DMS79 treated with DMSO at 0.1 percent for 48 hours (cell line): ENCODE measurements at regions not wholly inside any gene's neighbourhood (a gene's known extent, or its start where the extent isn't known, plus 50 kb on each side); places are given as distances from the start of the nearest gene placed in this dataset.
"Not testable (repeated sequence)": the region's sequence is repeated elsewhere in the genome, so short reads cannot be mapped to it uniquely, and the experiment has no call there.

ENCODE experiments used
- DNase-seq: peaks from one replicate; lab custom pipeline; 2025; lab: John Stamatoyannopoulos, UW

DNA sequence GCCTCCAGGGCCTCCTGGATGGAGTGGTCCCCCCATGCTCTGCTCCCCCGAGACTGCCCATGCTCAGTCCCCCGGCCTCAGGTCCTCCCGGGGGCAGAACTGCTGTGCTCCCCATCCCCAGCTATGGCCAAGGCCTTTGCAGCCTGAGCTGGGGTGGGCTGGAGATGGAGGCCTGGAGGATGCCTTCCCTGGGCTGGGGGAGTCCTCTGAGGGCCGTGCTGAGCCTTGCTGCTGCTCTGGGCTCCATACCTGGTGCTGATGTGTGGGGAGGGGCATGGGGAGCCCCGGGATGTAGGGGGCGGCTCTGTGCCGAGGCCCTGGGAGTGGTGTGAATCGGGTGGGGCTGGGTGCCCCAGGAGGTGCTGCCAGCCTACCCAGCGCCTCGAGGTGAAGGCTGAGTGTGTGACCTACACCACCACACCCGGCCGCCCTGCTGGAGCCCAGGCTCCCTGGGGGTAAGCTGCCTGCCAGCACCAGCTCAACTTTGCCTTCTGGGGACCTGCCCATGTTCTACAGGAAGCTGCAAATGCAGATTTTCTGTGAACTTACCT, 109.5 kb downstream of the UNCX start:
- DNase-seq = no peak

DNA sequence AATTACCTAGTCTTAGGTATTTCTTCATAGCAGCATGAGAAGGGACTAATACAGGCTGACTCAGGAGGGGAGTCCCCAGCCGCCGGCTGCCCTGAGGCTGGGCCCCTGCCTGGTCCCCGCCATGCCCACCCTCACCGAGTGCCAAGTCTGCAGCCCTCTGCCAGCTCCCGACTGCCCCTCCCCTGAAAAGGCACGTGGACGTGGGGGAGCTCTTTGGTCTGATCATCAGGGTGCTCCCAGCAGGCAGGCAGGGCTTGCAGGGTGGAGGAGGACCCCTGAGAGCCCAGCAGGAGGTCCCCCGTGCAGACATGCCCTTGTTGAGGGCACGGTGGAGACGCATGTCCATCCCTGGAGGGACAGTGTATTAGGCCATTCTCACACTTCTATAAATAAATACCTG, 110.9 kb downstream of the UNCX start:
- no peak for DNase-seq

DNA sequence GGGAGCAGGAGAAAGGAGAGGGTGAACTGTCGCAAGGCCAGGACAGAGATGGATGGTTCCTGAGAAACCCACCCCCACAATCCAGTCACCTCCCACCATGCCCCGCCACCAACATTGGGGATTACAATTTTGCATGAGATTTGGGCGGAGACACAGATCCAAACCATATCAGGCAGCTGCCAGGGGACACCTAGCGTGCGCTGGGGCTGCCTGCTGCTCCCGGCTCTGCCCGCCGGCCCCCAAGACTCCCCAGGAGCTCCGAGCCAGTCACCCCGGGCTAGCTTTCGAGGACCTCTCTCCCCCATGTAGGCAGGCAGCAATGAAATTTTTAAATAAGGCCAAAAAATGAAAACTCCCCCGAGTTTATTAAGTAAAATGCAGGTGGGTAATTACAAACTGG, 111.7 kb downstream of the UNCX start:
- DNase-seq = no peak

DNA sequence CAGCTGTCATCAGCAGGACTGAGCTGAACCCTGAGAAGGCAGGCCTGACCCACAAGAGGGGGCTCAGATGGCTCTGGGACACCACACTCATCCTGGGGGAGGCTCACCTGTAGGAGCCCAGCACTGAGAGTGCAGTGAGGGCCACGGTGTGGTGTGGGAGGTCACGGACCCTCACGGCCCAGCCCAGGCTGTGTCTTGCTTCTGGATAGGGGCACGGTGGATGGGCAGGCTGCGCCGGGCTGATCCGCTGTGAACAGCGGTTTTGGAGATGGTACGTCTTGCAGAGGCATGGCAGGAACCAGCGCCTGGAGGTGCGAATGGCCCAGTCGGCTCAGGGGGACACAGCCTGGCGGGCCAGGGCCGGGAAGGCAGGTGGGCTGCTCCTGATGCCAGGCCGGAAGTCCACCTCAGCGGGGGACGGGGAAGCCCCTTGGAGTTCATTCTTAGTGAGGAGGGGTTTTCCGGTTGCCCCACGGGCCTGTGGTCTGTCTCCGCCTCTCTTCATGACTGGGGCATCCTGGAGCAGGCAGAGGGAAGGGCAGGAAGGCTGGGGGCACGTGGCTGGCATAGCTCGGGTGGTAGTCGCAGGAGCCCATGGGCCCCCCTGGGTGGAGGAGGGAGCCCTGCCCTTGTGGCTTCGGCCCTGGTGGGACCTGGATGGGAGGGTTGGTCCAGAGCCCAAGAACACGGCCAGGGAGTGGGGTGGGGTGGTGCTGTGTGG, 112.5 kb downstream of the UNCX start:
- no peak for DNase-seq

DNA sequence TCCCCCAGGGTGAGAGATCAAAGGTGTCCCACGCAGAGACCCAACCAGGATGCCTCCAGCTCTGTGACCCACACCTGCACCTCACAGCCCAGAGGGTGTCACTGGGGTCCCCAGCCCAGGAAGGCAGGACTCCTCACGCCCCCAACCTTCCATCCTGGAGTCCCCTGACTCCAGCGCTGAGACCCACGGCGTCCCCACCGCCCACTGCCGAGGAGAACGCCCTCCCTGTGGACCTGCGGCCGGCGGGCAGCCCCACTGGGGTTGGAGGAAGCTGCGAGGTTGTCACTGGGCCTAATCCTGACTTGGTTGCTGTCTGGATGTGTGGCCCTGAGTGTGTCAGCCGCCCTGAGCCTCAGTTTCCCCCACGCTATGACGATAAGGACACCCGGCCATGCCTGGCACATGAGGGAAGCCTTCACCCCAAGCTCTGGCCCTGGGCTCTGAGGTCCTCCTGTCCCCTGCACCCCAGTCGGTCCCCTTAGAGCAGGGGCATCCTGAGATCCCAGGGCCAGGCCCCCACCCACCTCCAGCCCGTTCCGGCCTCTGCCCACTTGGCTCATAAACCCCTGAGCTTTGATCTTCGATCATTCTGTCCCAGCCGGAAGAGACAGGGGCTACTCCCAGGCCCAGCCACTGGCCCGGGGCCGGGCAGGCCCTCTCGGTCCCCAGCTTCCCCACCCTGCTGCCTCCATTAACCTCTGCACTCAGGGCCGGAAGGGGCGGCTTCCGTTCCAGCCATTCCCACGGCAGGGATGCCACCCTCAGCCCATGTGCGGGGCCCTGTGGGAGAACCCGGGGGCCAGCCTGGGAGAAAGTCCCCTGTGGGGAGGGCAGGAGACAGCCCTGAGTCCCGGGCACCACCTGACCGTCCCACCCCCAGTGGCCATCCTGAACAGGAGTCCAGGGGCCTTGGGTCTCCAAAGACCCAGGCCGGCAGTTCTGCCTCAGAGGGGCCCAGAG, 113.2 kb downstream of the MICALL2 start:
- no peak for DNase-seq

DNA sequence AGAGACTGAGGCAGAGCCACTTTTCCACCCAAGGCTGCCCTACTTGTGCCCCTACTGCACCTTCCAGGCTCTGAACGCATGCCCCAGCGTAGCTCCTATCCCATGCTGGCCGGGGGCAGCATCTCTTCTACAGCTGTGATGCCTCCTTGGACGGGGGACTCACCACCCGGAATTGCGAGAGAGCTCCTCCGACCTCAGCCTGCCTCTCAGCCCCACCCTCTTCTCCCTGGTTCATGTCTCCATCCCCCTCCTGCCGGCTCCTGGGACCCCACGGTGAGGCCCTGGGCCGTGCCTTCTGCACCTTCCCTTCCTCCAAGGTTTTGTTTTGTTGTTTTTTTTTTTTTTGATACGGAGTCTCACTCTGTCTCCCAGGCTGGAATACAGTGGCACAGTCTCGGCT, 112.4 kb downstream of the MICALL2 start:
- no peak for DNase-seq

DNA sequence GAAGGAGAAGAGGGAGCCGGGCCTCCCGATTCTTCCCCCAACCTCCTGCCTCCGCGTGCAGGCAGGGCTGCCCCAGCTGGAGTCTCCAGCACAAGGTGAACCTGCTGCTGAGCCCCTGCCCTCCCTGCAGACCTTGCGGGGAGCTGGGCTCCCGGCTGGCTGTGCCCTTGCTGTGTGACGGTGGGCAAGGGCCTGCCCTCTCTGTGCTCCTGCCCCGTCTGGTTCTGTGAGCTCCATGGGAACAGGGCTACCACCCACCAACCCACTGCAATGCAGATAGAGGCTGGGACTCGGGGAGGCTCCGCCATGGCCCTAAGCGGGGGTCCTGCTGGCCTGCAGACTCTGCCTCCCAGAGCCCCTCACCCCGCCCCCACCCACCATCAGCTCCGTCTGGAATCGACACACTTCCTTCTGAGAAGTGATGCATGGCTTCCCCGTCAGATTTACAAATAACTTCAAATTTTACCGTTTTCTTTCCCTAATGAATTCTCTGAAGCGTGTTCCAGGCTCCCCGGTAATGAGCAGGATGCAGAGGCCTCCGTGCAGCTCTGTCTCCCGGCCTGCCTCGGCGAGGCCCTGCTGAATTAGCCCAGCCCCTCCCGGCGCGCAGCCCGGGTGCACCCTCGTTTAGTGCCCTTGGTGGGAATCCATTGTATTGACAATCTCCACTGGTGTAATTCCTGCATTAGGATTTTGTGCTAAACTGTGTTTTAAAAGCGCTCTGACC, 111.0 kb downstream of the MICALL2 start:
- DNase-seq = no peak

DNA sequence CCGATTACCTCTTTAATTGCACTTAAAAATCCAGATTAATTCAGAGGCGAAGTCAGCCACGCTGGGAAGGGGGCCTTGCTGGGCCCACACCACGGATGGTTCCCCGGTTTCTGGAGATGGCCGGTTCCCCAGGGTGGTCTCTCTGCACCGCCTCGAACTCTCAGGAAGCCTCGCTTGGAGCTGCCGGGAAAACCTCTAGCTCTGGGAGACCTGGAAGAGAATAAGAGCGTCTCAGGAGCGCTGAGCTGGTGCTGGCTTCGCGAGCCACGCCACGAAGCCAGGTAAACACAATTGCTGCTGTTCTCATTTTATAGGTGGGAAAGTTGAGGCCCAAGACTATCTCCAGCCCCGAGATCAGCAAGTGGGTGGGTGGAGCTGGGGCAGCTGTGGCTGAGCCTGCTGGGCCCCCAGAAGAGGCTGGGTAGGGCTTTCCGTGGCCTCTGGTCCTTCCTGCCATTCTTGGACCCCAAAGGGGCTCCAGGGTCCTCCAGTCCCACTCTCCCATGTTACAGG, 110.4 kb downstream of the MICALL2 start:
- no peak for DNase-seq

DNA sequence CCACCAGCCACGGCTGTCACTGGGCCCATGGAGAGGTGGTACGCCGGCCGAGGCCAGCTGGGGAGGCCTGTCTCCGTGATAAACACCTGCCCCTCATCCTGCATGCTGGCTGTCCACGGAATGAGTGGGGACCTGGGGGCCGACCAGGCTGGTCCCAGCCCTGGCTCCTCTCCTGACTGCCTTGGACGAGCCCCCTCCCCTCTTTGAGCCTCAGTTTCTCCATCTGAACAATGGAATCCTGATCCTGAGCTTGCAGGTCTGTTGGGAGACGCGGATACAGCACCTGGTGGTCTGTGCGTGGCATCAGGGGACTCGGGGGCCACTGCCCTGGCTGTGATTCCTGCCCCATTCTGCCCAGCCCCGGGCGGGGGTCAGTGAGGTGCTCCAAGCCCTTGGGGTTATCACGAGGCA, 109.9 kb downstream of the MICALL2 start:
- no peak for DNase-seq

DNA sequence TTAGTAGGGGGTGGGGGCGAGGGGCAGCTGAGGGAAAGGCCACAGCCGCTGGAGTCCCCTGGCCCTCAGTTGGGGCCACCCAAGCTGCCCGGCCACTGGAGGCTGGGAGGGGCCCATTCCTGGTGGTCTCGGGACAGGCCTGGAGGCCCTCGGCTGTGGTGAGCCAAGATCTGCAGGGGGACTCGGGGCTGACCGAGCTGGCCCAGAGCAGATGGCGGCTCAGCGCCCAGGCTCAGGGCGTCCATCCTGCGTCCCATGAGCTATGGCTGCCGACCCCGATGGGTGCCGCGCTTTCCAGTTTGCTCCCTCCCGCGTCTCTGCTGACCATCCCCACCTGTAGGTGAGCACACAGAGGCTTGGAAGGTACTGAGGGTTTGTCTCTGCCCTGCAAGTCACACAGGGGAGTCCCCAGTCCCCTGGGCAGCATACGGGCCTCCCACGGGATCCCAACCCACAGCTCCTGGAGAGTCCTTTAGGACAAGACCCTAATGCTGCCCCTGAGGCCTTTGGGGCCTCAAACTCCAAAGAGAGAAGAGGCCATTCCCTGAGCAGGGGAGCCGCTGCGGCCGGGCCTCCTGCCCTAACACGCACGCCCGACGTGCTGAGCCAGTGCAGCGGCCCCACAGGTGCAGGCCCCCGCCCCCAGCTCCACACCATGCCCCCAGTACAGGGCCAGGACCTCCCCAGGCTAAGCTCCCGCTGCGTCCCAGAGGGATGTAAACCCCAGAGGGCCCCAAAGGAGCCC, 107.2 kb downstream of the MICALL2 start:
- no peak for DNase-seq

DNA sequence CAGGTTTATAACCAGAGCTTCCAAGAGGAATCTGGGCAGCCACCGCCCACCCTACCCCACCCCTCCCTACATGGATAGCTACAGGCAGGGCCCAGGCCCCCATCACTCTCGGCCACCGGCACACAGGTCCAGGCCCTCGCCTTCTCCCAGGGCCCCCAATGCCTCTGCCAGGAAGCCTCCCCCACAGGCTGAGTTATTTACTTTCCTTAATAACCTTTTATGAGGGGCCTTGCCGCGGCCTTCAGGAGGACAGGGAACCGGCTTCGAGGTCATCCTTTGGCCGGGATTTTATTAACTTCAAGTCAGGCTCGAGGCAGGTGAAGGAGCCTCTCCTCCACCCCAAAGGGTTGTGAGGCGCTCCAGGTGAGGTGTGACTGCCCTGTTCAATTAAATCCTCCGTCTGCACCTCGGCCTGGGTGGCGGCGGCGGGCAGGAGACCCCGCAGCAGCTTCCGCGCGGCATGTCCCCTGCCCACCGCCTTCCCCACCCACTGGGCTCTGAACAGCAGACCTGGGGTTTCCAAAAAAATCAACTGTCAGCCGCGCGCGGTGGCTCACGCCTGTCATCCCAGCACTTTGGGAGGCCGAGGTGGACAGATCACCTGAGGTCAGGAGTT, 106.5 kb downstream of the MICALL2 start:
- DNase-seq = no peak

DNA sequence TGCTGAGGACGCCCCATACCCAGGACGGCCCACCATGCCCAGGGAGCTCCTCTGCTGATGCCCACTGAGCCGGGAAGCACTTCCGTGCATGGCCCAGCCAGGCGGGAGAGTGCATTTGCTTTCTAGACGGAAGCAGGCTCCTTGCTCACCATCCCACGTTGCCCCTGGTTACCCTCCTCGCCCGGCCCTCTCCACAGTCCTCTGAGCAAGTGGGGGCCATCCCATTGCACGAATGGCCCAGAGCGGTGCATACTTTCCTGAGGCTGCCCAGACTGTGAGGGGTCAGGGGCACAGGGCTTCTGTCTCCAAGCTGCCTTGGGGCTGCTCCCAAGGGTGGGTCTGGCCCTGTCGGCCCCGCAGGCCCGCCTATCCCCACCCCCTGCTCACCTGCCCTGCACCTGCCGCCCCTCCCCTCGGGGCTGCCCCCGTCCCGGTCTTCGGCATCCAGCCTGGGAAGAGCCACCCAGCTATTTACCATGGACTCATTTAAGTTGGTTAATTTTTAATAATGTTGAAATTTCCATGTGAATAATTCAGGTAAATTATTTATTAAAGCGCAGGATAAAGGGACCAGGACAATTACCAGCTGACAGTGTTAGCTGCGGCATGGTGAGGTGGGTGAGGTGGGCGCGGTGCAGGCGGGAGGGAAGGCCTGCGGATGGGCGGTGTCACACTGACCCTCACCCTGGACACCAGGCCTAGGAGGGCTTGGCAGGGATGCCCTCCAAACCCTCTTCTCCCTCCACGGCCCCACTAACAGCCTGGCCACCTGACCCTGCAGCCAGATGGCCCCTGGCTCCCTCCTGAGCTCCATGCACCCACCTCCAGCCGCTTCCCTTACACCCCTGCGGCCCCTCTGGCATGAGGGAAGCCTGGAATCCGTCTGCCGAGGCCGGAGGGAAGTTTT, 104.4 kb downstream of the MICALL2 start:
- DNase-seq = no peak

DNA sequence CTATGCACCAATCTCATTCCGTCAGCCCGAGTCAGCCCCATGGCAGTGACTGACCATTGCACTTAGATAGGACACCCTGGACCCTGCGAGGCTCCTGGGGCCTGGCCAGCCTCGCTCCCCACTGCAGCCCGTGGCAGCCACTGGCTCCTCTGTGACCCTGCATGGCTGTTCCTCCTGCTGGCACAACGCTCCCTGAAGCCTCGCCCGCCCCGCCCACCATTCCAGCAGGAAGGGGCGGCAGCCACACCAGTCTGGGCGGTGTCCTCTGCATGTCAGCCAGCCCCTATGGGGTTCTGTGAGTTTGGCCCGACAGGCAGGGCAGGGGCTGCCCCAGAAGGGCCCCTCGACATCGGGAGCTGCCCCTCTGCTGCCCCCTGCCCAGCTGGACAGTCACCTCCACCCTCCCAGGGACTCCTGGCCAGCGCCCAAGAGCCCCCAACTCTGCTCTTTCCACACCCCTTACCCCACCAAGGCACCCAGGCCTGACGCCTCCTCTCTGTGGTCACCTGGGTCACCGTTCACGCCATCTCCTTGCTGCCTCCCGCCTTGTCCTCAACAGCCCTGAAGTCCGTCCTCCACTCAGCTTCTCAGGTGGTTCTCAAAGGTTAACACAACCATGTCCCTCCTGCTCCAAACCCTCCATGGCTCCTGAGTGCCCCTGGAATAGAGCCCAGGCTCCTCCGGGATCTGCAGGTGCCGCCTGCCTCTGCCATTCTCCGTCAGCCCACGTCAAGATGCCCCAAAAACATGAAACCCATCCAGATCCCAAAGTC, 103.5 kb downstream of the MICALL2 start:
- DNase-seq = peak; percentile 68

DNA sequence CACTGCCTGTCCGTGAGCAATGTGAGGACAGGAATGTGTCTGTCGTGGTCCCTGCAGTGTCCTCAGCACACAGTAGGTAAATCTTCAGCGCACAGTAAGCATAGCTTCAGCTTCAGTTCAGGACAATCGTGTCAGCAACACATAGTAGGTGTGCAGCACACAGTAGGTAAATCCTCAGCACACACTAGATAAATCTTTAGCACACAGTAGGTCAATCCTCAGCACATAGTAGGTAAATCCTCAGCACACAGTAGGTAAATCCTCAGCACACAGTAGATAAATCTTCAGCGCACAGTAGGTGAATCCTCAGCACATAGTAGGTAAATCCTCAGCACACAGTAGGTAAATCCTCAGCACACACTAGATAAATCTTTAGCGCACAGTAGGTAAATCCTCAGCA, 102.4 kb downstream of the MICALL2 start:
- not testable (repeated sequence) for DNase-seq

DNA sequence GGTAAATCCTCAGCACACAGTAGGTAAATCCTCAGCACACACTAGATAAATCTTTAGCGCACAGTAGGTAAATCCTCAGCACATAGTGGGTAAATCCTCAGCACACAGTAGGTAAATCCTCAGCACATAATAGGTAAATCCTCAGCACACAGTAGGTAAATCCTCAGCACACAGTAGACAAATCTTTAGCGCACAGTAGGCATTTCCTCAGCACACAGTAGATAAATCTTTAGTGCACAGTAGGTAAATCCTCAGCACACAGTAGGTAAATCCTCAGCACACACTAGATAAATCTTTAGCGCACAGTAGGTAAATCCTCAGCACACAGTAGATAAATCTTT, 102.0 kb downstream of the MICALL2 start:
- DNase-seq = not testable (repeated sequence)

DNA sequence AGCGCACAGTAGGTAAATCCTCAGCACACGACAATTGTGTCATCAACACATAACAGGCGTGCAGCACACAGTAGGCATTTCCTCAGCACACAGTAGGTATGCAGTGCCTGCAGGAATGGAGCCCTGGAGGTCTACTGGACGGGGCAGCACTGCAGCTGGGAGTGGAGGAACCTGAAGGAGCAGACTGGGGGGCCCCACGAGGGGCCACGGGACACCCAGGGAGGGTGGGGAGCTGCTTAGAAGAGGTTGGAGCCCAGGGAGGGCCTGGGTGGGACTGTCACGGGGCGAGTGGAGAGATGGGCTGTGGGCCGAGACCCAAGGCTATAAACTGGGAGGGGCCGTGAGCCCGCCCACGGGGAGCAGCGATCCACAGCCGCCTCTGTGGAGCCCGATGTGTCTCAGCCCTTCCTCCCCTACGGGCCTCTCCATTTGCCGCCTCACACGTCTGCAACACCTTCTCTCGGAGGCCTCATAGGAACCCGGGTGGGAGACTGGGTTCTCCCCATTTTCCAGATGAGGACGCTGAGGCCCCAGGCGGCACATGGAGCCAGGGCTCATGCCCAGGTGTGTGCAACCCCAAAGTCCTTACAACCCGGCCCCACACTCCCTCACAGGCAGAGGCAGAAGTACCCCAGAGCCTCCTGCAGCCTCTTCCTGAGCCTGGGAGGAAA, 101.5 kb downstream of the MICALL2 start:
- DNase-seq = no peak

DNA sequence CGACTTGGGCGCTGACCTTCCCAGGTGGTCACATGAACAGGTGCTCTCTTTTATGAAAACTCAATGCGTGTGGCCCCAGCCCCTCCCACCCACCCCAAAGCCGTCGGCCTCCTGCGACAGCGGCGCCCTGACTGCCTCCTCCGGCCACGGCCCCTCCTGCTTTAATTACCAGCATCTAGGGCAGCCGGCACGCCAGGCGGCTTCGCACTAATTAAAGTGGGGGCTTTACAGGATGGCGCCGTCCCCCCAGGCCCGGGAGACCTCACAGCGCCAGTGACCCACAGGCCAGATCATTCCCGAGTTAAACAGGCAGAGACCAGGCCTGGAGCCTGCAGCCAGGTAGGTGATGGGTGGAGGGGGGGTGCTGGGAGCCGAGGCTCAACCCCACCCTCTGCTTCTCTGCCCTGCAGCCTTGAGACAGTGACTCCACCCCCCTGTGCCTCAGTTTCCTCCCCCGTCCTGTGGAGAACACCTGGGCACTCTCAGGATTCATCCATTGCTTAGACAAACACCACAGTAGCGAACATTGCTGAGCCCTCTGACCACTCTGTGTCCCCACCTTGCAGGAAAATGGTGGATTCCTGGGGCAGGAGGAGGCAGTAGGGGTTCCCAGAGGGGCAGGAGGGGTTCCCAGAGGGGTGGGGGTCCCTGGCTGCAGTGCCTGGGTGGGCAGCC, 100.8 kb downstream of the MICALL2 start:
- DNase-seq = no peak

DNA sequence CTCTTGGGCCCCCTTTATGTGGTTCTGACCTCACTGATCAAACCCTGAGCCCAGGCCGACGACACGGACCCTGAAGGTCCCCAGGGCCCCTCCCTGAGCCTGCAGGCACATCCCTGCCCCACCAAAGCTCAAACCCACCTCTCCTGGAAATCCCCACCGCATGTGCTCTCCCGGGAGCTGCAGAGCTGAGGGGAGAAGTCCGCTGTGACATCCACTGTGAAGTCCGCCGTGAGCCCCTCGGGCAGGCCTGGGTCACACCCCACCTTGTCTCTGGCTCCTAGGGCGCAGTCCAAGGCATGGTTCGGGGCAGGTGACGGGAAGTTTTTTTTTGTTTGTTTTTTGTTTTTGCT, 100.2 kb downstream of the MICALL2 start:
- DNase-seq = no peak
